HG03095 (cell line): ENCODE measurements at regions not wholly inside any gene's neighbourhood (a gene's known extent, or its start where the extent isn't known, plus 50 kb on each side); places are given as distances from the start of the nearest gene placed in this dataset.
"Not testable (repeated sequence)": the region's sequence is repeated elsewhere in the genome, so short reads cannot be mapped to it uniquely, and the experiment has no call there.

Experiments used
- ATAC-seq: cut with Tn5 transposase; IDR thresholded peaks from one replicate; pipeline ENCODE4 v1.9.1; 2021; ENCODE audit warnings: moderate library complexity; ENCODE audit not compliant: unreplicated experiment

DNA sequence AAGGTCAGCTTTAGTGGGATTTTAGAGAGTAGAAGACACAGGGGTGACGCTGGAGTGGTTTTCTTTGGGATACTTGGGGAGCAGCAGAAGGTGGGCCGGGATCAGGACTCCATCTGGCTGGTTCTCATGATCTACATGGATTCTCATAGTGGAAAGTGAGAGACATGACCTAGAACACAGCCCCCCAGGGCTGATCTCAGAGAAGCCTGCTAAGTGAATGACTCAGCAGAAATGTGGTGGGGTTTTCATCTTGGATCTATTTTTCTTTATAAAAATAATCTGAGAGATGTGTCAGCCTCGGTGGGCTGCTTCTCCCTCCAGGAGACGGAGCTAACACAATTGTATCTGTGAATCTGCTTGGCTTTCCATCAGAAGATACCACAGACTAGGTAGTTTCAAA, 484.4 kb downstream of the TMEM121 start:
- no peak for ATAC-seq

DNA sequence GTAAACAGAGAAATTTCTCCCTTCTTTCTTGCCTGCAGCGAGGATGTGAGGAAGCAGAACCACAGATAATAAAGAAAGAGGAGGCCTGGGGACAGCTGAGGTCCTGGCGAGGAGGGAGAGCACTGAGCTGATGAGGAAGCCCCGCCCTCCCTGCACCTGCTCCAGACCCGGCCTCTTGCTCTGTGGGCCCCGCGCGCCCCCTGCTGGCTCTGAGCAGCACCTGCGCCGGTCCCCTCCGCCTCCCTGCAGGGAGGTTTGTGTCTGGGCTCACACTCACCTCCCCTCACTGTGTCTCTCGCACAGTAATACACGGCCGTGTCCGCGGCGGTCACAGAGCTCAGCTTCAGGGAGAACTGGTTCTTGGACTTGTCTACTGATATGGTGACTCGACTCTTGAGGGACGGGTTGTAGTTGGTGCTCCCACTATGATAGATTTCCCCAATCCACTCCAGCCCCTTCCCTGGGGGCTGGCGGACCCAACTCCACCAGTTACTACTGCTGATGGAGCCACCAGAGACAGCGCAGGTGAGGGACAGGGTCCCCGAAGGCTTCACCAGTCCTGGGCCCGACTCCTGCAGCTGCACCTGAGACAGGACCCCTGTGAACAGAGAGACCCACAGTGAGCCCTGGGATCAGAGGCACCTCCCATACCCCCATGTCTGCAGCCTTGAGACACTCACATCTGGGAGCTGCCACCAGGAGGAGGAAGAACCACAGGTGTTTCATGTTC, 485.4 kb downstream of the TMEM121 start:
- not testable (repeated sequence) for ATAC-seq

DNA sequence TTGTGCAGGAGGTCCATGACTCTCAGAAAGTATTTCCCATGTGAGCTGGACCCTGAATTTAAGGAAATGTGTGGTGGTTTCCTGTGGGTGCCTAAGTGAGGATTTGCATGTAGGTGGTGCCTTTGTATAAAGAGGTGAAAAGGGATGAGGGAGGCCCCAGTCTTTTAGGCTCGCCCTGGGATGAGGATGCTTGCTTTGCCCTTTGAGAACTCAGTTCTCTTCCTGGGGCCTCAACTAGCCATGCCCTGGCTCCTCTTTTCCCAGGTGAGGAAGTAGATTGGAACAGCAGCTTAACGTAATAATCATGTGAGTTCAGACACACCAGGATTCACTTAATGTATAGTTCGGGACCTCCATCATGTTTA, 486.0 kb downstream of the TMEM121 start:
- not testable (repeated sequence) for ATAC-seq

DNA sequence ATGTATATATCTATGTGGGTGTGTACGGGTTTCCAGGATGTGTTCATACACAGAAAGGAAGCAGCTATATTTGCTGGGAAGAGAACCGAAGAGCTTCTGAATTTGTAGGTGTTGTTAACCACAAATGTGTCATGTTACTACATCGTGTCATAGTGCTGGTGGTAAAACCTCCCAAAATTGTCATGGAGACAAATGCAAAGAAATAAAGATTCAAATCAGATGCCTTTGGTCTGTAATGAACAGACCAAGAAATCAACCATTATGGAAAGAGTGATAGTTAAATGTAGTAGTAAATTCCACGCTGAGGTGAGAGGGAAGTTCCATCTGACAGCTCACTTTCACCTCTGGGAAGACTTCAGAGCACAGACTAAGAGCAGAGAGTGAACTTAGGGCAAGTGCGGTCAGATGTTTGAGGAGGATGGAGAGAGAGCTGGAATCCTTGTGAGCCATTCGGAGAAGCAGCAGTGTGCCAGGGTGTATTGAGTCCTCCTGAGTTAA, 487.5 kb downstream of the TMEM121 start:
- no peak for ATAC-seq

DNA sequence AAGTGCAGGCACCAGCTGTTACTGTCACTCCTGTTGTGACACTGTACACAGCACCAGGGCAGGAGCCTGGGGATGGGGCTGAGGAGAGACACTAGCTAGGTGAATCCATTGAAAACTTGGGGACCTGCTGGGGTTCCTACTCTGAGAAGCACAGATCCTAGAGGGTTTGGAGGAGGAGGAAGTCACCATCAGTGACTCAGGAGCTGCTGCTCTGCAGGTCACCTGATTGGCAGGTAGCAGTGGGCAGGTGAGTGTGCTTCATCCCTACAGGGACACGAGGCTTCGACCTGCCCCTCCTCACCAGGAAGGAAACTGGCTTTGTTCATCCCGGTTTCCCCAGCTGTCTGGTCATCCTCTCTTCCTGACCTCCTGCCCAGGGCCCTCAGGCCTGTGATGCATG, 491.6 kb downstream of the TMEM121 start:
- ATAC-seq = not testable (repeated sequence)

DNA sequence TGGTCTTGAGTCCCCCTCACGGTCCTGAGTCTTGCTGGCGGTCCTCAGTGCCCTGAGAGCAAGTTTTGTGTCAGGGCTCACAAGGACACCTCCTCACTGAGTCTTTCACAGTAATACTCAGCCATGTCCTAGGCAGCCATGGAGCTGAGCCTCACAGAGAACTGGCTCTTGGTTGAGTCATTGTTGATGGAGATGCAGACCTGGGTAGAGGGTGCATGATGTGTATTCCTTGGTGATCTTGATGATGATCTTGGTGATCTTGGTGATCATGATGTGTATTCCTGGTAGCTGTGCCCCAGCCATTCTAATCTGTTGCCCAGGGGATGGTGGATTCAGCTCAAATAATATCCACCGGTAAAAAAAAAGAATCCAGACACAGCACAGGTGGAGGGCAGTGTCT, 495.4 kb downstream of the TMEM121 start:
- no peak for ATAC-seq

DNA sequence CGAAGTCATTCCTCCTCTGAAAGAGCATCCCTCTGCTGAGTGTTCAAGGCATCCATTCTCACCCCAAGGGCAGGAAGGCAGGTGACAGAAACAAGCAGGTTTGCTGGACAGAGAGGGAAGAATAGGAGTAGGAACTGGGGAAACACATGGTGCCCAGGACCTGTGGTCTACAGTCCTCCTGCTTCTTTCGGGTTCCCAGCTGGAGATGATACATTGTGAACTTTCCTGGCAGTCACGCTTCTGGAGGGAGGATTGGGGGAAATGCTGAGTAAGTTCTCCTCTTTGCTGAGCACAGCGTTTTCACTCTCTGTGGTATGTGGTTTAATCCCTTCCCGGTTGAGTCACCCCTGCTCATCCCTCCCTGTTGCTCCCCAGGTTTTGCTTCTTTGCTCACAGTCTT, 496.3 kb downstream of the TMEM121 start:
- not testable (repeated sequence) for ATAC-seq

DNA sequence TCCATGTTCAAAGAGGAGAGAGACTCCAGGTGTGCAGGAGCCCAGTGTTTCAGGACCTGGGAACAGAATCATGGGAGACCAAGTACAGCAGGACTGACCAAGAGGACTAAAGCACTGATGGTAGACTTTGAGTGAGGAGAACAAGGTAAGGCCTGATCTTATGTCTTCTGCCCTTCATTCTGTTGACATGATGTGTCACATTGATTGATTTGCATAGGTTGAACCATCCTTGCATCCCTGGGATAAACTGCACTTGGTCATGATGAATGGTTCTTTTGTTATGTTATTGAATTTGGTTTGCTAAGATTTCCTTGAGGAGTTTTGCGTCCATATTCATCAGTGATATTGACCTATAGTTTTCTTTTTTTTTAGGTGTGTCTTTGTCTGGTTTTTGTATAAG, 497.0 kb downstream of the TMEM121 start:
- ATAC-seq = no peak

DNA sequence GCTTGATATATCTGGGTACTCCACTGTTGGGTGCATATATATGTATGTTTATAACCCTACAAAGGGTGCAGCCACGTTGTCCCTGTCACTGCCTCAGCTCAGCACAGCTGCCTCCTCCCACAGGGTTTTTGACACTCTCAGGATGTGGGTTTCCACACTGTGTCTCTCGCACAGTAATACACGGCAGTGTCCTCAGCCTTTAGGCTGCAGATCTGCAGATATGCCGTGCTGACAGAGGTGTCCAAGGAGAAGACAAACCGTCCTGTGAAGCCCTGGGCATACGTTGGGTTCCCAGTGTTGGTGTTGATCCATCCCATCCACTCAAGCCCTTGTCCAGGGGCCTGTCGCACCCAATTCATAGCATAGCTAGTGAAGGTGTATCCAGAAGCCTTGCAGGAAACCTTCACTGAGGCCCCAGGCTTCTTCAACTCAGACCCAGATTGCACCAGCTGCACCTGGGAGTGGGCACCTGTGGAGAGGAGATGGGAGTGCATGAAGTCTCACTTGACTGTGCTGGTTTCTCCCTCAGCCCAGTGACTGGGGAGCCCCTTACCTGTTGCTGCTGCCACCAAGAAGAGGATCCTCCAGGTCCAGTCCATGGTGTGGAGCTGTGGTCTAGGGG, 498.7 kb downstream of the TMEM121 start:
- ATAC-seq = no peak

DNA sequence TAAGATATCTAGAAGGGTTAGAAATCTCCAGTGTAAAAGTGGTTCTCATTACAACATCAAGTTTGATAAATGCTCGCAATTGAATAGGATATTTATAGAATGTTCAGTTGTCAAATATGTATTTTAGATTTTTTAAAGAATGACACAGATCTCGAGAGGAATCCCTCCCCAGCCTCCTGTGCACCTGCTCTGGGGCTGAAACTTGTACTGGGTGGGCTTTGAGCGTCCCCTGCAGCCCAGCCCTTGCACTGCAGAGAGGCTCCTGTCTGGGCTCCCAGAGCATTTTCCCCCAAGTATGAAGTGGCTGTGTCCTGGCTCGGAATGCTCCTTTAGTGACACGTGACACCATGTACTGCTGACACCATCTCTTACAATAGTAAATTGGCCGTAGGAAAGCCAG, 499.6 kb downstream of the TMEM121 start:
- no peak for ATAC-seq

DNA sequence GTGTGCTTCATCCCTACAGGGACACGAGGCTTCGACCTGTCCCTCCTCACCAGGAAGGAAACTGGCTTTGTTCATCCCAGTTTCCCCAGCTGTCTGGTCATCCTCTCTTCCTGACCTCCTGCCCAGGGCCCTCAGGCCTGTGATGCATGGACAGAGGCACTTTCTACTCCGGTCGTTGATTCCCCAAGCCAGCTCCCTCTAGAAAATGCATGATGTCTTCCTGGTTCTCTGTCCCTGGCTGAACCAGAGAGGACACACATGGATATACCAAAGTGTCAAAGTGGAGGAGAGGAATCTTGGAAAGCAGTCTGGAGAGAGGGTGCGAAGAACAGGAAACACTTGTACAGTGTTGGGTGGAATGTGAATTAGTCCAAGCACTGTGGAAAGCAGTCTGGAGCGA, 501.4 kb downstream of the TMEM121 start:
- not testable (repeated sequence) for ATAC-seq

DNA sequence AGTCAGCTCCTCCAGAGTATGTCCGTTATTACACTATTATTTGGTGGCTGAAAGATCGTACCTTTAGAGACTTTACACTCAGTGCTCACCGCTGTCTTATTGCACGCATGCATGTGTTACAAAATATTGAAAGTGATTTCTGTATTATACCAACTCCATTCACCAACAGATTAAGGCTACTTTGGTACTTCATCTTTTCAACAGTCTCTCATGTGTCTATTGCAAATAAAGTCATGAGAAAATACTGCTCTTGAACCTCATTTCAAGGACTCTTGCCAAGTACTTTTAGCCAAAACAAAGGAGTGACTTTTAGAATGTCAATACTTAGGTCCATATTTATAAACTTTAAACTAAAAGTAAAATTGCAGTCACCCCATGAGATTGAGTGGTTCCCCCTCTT, 503.6 kb downstream of the TMEM121 start:
- no peak for ATAC-seq

DNA sequence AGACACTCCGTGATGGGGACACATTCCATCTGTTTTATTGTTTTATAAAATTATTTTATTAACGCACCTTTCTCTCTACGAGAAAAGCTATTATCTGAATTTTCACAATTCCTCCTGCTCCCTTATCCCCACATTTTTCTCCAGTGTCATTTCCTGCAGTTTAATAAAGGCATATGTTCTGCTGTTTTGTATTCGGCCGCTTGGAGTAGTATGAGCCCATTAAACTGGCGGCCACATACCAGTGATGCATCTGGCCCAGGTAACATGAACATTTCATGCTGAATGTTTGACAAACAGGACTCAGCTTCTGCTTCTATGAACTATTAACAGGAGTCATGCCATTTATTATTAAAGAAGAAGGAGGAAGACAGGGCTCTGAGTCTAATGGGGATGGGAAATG, 511.0 kb downstream of the TMEM121 start:
- ATAC-seq = no peak

DNA sequence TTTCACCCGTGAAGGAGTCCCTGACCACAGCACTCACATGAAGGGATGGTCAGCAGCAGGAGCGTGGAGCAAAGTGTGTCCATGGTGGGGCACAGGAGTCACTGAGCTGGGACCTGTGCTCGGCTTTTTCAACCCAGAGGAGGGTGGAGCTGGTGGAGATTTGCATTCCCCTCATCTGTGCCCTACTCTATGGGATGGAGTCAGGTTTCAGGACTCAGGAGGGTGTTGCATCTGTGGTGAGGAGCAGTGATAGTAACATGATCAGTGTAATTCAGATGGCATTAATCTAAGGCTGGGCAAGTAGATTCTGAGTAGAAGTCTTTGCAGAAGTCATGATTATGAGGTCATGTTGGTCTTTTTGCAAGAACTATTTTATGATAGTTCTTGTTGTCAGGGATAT, 511.9 kb downstream of the TMEM121 start:
- ATAC-seq = no peak

DNA sequence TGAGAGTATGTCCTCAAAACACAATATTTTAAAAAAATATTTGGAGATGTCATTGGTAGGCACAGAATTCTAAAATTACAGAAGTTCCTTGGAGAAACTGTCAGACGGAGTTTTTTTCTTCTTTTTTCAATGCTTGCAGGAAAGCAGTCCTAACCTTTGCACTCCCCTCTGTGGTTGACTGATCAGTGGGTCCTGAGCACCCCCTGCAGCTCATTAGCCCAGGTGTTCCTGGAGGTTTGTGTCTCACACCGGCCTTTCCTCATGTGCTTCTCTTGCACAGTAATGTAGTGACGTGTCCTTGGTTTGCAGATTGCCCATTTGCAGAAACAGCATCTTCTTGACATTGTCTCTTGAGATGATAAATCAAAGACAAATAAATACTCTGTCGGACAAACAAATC, 513.0 kb downstream of the TMEM121 start:
- no peak for ATAC-seq

DNA sequence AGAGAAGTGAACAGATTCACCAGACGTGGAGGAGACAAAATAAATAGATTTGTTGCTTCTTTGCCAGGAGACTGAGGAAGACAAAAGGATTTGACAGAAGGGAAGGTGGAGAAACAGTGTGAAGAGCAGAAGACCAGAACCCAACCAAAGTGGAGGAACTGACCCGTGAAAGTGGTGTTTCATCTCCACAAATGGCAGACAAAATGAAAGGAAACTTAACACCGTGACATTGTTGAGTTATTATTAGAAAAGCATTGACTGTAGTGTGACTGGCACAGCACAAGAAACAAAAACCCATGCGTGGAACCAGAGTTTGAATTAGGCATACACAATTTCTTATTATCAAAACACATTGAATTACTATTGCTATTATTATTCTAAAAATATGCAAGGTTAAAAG, 518.1 kb downstream of the TMEM121 start:
- no peak for ATAC-seq

DNA sequence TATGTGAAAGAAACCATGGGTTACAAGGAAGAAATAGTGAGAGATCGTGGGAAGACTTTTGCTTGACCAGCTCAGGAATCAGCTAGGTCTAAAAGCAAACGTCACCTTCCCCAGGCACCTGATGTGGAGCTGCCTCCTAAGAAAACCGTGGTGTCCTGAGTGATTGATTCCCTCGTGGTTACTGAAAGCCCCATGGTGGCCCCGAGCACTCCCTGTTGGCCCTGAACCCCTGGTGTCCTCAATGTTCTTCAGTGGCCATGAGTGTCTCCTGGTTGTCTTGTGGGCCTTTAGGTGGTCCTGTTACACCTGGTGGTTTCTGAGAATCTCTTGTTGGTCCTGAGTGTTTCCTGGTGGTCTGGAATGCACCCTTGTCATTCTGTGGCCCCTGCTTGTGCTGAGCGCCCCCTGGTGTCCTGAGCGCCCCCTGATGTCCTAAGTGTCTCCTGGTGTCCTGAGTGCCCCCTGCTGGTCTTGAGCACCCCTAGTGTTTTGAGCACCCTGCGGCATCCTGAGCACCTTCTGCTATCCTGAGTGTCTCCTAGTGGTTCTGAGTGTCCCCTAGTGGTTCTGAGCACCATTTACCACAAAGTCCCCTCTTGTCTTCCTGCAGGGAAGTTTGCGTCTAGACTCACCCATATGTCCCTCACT, 518.7 kb downstream of the TMEM121 start:
- no peak for ATAC-seq

DNA sequence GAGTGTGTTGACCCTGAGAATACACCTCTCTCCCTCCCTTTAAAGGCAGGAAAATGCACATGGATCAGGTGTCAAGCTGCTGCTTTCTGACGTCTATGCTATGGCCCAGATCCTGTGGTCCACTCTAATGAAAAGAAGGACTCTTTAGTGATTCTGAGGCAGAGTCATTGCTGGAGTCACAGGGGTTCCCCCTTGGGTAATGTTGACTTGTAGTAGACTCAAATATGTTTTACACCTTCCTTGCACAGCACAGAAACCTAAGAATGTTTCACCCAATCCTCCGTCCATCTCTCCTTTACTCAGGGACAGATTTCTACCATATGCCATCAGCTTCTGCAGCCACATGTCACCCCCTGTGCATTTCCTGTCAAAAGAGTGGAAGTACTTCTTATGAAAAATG, 525.4 kb downstream of the TMEM121 start:
- no peak for ATAC-seq

DNA sequence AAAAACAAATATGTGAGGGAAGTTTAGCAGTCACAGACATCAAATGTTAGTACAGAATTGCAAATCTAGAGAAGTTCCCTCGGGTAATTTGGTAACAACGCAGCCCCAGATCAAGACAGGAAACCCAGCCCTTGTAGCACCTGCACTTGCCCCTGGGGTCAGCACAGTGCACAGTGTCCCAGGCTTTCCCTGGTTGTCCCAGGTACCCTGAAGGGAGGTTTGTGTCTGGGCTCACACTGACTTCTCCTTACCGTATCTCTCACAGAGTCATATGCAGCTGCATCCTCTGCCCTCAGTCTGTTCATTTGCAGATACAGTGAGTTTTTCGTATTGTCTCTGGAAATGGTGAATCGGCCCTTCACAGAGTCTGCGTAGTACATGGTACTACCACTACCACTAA, 528.9 kb downstream of the TMEM121 start:
- no peak for ATAC-seq

DNA sequence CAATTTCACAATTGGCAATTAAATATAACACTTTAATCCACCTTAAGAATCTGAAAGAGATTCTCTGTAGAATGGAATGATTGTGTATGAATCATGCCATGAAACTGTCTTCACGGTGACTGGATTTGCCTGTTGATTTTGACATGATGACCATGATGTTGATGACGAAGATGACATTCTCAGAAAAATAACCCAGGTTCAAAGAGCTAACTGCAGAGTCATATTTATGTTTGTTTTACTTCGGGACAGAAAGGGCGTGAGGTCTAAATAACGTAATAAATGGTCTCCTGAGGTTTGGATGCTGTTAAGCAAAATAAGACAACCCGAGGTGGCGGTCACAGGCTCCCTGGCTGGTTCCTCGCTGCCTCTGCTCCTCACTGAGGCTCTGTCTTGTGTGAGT, 532.0 kb downstream of the TMEM121 start:
- ATAC-seq = no peak

DNA sequence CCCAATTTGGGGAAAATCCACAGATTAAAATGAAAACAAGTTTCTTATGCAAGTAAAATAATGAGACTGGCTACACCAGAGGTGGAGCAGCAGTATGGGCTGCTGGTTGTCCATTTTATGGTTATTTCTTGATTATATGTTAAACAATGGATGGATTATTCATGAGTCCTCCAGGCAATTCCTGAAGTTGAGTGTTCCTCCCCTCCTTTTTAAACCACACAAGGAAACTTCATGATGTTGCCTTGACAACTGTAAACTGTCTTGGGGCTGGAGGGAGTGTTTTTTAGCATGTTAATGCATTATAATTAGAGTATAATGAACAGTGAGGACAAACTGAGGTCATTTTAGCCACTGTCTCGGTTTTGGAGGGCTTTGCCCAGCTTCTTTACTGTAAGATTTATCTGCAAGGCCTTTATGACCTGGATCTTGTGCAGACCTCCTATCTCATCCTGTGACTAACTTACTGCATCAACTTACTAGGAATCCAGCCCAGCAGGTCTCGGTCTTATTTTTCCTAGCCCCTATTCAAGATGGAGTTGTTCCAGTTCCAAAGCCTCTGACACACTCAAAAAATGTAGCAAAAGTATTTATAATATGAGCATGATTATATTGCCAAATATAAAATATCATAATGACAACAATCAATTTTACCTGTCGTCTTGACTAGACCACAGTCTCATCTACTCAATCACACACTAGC, 534.0 kb downstream of the TMEM121 start:
- ATAC-seq = no peak
